ENCODE measurements at regions not wholly inside any gene's neighbourhood (a gene's known extent, or its start where the extent isn't known, plus 50 kb on each side); places are given as distances from the start of the nearest gene placed in this dataset.

DNA sequence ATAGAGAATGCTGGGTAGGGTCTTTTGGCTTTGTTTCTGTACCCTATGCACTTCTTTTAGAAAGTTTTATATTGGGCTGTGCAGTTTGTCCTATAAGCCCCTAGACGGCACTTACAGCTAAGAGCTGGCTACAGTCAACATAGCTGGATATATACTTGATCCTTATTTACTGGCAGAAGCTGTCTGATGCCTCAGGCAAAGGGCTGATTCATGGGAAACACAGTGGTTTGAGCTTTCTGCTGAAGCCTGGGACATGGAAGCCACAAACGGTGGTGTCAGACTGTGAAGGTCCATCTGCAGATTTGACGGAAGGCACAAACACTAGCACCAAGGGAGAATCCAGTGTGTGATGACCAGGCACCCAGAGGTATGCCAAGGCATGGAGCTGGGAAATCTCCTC, 608.4 kb downstream of the ANKRD50 start:
- Histone ChIP-seq H3F3A (ENCODE audit: insufficient read depth, low read length) (no peaks in the 10 kb centered on the region), H3K36me3 (ENCODE audit: insufficient read depth, low read length) (no peaks in the 10 kb centered on the region), H3K27me3 (ENCODE audit: insufficient read depth, low read length) (no peaks in the 10 kb centered on the region)

GRCh38 chr4:124104628-124105027, 607.9 kb downstream of the ANKRD50 start:
- H3K4me3 ChIP-seq (ENCODE audit: low read depth, low read length, poor library complexity, severe bottlenecking), result no peak overlapping the region
- no peak overlapping the region for H3K9ac ChIP-seq (ENCODE audit: low read length)
- TF ChIP-seq, protein P1, sequence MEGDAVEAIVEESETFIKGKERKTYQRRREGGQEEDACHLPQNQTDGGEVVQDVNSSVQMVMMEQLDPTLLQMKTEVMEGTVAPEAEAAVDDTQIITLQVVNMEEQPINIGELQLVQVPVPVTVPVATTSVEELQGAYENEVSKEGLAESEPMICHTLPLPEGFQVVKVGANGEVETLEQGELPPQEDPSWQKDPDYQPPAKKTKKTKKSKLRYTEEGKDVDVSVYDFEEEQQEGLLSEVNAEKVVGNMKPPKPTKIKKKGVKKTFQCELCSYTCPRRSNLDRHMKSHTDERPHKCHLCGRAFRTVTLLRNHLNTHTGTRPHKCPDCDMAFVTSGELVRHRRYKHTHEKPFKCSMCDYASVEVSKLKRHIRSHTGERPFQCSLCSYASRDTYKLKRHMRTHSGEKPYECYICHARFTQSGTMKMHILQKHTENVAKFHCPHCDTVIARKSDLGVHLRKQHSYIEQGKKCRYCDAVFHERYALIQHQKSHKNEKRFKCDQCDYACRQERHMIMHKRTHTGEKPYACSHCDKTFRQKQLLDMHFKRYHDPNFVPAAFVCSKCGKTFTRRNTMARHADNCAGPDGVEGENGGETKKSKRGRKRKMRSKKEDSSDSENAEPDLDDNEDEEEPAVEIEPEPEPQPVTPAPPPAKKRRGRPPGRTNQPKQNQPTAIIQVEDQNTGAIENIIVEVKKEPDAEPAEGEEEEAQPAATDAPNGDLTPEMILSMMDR (IDR thresholded peaks at IDR 0.05; ENCODE audit: low read length), result no peak
- no peak for TF ChIP-seq EZH2 (IDR thresholded peaks at IDR 0.05; ENCODE audit: borderline replicate concordance, low read length)
- no peaks in the 10 kb centered on the region for H4K20me1 ChIP-seq (ENCODE audit: insufficient read depth, low read length)
- H3K4me2 ChIP-seq (ENCODE audit: low read length), result no peak overlapping the region
- no peaks in the 10 kb centered on the region for H3F3A ChIP-seq (ENCODE audit: insufficient read depth, low read length)
- no peaks in the 10 kb centered on the region for H3K9me2 ChIP-seq (ENCODE audit: low read depth, low read length)
- no peak overlapping the region for H2AFZ ChIP-seq (ENCODE audit: low read length)
- no peak overlapping the region for H3K27ac ChIP-seq (ENCODE audit: low read depth, low read length, poor library complexity, severe bottlenecking)
- no peaks in the 10 kb centered on the region for H3K4me1 ChIP-seq (ENCODE audit: insufficient read depth, low read length, severe bottlenecking)
- no peaks in the 10 kb centered on the region for H3K36me3 ChIP-seq (ENCODE audit: insufficient read depth, low read length)
- H3K9me3 ChIP-seq (ENCODE audit: low read length), result no peaks in the 10 kb centered on the region
- H3K27me3 ChIP-seq (ENCODE audit: insufficient read depth, low read length), result no peaks in the 10 kb centered on the region
- no peaks in the 10 kb centered on the region for H3K79me2 ChIP-seq (ENCODE audit: insufficient read depth, low read length)

More for the DNA sequence above, 608.4 kb downstream of the ANKRD50 start:
- no peak overlapping the region for H3K4me2 ChIP-seq (ENCODE audit: low read length)
- H3K4me3 ChIP-seq (ENCODE audit: low read depth, low read length, poor library complexity, severe bottlenecking), result no peak overlapping the region
- no peaks in the 10 kb centered on the region for H3K9me2 ChIP-seq (ENCODE audit: low read depth, low read length)
- no peak overlapping the region for H3K27ac ChIP-seq (ENCODE audit: low read depth, low read length, poor library complexity, severe bottlenecking)
- H3K4me1 ChIP-seq (ENCODE audit: insufficient read depth, low read length, severe bottlenecking), result no peaks in the 10 kb centered on the region
- H2AFZ ChIP-seq (ENCODE audit: low read length), result no peak overlapping the region
- TF ChIP-seq, protein P1 (IDR thresholded peaks at IDR 0.05; ENCODE audit: low read length), result no peak
- no peak for TF ChIP-seq EZH2 (IDR thresholded peaks at IDR 0.05; ENCODE audit: borderline replicate concordance, low read length)
- H3K79me2 ChIP-seq (ENCODE audit: insufficient read depth, low read length), result no peaks in the 10 kb centered on the region
- no peak overlapping the region for H3K9ac ChIP-seq (ENCODE audit: low read length)
- H4K20me1 ChIP-seq (ENCODE audit: insufficient read depth, low read length), result no peaks in the 10 kb centered on the region
- no peaks in the 10 kb centered on the region for H3K9me3 ChIP-seq (ENCODE audit: low read length)

DNA sequence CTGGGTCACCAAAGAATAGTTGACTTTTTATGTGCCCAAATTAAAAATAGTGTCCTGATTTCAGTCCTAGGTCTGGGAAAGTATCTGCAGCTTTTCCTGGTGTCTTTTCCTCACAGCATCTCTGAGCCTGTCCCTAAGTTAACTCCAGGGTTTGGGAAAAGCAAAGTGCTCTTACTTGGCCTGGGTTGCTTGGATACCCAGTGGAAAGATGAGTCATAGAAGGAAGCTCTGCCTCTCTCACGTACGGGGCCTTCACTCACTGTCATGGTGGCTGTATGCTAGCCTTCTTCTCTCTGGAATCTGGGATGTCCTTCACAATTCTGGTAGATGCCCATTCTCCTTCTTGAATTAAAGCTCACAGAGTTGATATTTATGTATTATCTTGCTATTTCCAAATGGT, 607.3 kb downstream of the ANKRD50 start:
- Histone ChIP-seq H2AFZ (ENCODE audit: low read length) (no peak overlapping the region), H3K27me3 (ENCODE audit: insufficient read depth, low read length) (no peaks in the 10 kb centered on the region)
- TF ChIP-seq, protein P1 (IDR thresholded peaks at IDR 0.05; ENCODE audit: low read length), result no peak
- TF ChIP-seq EZH2 (IDR thresholded peaks at IDR 0.05; ENCODE audit: borderline replicate concordance, low read length), result no peak

More for the DNA sequence above, 607.3 kb downstream of the ANKRD50 start:
- H3K36me3 ChIP-seq (ENCODE audit: insufficient read depth, low read length), result no peaks in the 10 kb centered on the region
- H3K9ac ChIP-seq (ENCODE audit: low read length), result no peak overlapping the region
- H3K79me2 ChIP-seq (ENCODE audit: insufficient read depth, low read length), result no peaks in the 10 kb centered on the region
- no peaks in the 10 kb centered on the region for H3K4me1 ChIP-seq (ENCODE audit: insufficient read depth, low read length, severe bottlenecking)
- H4K20me1 ChIP-seq (ENCODE audit: insufficient read depth, low read length), result no peaks in the 10 kb centered on the region
- no peak overlapping the region for H3K4me2 ChIP-seq (ENCODE audit: low read length)
- H3K27ac ChIP-seq (ENCODE audit: low read depth, low read length, poor library complexity, severe bottlenecking), result no peak overlapping the region
- H3K4me3 ChIP-seq (ENCODE audit: low read depth, low read length, poor library complexity, severe bottlenecking), result no peak overlapping the region
- H3K9me3 ChIP-seq (ENCODE audit: low read length), result no peaks in the 10 kb centered on the region
- no peaks in the 10 kb centered on the region for H3K9me2 ChIP-seq (ENCODE audit: low read depth, low read length)
- H3F3A ChIP-seq (ENCODE audit: insufficient read depth, low read length), result no peaks in the 10 kb centered on the region
